ENCODE measurements at regions not wholly inside any gene's neighbourhood (a gene's known extent, or its start where the extent isn't known, plus 50 kb on each side); places are given as distances from the start of the nearest gene placed in this dataset.

DNA sequence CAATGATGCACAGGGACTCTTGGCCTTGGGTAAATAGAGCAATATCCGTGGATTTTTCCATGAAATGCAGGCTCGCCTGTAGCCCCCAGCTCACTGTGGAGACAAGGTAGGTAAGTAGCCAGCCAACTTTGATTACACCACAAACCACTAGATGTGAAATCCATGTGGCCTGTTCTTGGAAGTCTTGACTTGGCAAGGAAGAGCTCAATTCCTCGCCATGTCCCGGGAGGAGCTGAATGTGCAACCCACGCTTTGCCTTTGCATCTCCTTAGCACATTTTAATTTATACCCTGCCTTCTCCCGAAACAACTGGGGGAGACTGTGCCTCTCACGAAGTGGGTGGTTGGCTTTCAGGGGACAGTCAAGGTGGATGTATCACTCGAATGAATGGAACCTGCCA lies 347.7 kb upstream of the MKI67 start:
- Histone ChIP-seq H3K4me1 (no peaks in the 10 kb centered on the region), H3K36me3 (no peaks in the 10 kb centered on the region), H3K9me3 (peaks cover 7% of the 10 kb centered on the region), H3K9ac (no peak overlapping the region), H4K20me1 (no peaks in the 10 kb centered on the region), H3K4me2 (no peak overlapping the region), H3K27me3 (no peaks in the 10 kb centered on the region), H3K4me3 (no peak overlapping the region), H3K27ac (no peak overlapping the region)
- TF ChIP-seq Cebpa-rat (IDR thresholded peaks at IDR 0.05), result no peak

DNA sequence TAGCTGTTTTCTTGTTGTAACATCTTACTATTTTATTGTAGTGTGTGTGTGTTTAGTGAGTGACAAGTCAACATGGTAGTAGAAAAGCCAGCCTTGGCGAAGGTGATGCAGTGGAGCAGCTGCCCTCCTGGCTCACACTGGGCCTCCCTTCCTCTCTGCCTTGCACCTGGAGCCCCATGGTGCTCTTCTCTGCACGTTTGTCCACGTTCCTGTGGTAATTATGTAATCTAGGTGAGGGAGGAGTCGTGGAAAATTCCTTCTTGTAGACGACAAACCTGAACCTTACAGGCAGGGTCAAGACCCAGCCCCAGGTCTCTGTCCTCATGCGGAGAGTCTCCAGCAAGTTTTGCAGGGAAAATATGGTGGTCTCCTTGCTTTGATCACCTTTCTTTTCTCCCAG lies 348.3 kb upstream of the MKI67 start:
- no peak overlapping the region for H3K27ac ChIP-seq
- H4K20me1 ChIP-seq, result no peaks in the 10 kb centered on the region
- no peaks in the 10 kb centered on the region for H3K27me3 ChIP-seq
- H3K4me2 ChIP-seq, result no peak overlapping the region
- no peak overlapping the region for H3K9ac ChIP-seq
- peaks cover 7% of the 10 kb centered on the region for H3K9me3 ChIP-seq
- no peaks in the 10 kb centered on the region for H3K36me3 ChIP-seq
- no peak for TF ChIP-seq Cebpa-rat (IDR thresholded peaks at IDR 0.05)
- no peak overlapping the region for H3K4me3 ChIP-seq
- H3K4me1 ChIP-seq, result no peaks in the 10 kb centered on the region

DNA sequence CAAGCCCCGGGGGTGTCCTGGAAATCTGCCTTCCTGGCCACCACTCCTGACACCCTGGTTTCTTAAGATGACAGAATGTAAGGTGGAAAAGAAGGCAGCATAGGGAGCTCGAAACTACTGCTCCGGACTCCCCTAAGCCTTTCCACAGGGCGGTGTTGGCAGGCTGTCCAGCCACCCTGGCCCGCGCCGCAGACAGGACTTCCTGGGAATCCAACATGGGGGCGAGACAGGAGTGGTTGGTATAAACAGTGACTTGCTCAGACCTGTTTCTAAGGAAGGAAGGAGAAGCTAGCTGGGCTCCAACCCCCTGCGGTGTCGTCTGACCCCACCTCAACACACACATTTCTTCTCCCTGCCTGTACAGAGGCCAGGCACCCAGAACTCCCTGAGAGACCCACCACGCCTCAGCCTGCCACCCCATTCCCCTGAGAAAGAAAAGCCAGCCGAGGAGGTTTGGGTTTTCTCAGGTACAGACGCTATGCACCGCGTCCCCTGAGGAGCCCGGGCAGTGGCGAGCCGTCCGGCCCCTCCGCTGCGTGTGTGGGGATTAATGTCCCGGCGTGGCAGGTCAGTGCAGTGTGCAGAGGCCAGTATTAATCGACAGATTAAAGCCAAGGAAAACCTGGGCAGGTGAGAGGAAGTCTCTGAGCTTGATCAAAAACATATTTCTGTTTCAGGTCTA lies 349.6 kb upstream of the MKI67 start:
- no peak overlapping the region for H3K4me3 ChIP-seq
- H3K9me3 ChIP-seq, result no peaks in the 10 kb centered on the region
- H4K20me1 ChIP-seq, result no peaks in the 10 kb centered on the region
- H3K27me3 ChIP-seq, result no peaks in the 10 kb centered on the region
- no peak overlapping the region for H3K27ac ChIP-seq
- H3K9ac ChIP-seq, result no peak overlapping the region
- no peak overlapping the region for H3K4me2 ChIP-seq
- H3K36me3 ChIP-seq, result no peaks in the 10 kb centered on the region
- no peaks in the 10 kb centered on the region for H3K4me1 ChIP-seq
- TF ChIP-seq Cebpa-rat (IDR thresholded peaks at IDR 0.05), result no peak

DNA sequence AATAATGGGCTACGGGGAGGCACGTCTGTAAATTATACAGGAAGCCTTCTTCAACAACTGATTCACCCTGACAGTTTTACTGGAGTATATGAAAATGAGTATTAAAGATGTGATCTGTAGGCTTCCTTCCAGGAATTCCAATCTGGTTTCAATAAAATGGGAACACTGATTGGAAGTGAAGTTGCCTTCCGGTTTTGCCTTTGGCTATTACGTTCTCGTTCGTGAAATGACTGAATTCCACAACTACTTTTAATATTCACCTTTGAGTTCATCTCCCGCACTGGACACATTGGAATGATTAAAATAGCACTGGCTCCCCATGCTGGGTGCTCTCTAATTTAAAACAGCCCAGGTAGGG lies 350.1 kb upstream of the MKI67 start:
- Histone ChIP-seq H3K4me3 (no peak overlapping the region), H3K36me3 (no peaks in the 10 kb centered on the region), H3K9me3 (no peaks in the 10 kb centered on the region), H3K9ac (no peak overlapping the region), H3K4me2 (no peak overlapping the region), H3K27me3 (no peaks in the 10 kb centered on the region), H4K20me1 (no peaks in the 10 kb centered on the region), H3K4me1 (no peaks in the 10 kb centered on the region), H3K27ac (no peak overlapping the region)
- no peak for TF ChIP-seq Cebpa-rat (IDR thresholded peaks at IDR 0.05)

DNA sequence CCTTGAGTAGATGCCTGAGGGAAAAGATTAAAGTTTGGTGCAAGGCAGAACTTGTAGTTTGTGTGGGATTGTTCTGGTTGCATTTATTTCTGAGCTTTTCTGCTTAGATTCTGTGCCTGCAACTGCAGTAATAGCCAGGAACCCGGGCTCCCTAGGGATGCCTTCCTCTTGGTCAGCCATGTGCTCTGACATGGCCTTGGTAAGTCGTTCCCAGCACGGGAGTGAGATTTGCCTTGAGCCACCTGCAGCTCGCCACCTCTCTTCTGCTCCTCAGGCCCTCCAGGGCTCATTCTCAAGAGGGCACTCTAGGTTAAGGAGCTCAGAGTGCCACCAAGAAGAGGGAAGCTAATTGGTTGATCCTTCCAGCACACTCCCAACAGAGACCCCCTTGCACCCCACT lies 350.6 kb upstream of the MKI67 start:
- H3K9ac ChIP-seq, result no peak overlapping the region
- H3K4me3 ChIP-seq, result no peak overlapping the region
- no peaks in the 10 kb centered on the region for H3K9me3 ChIP-seq
- peaks cover 2% of the 10 kb centered on the region; the same call in 1 of the 2 replicates for H3K4me1 ChIP-seq
- H3K36me3 ChIP-seq, result no peaks in the 10 kb centered on the region
- no peak overlapping the region for H3K4me2 ChIP-seq
- no peak overlapping the region for H3K27ac ChIP-seq
- H3K27me3 ChIP-seq, result no peaks in the 10 kb centered on the region
- TF ChIP-seq Cebpa-rat (IDR thresholded peaks at IDR 0.05), result no peak
- no peaks in the 10 kb centered on the region for H4K20me1 ChIP-seq

DNA sequence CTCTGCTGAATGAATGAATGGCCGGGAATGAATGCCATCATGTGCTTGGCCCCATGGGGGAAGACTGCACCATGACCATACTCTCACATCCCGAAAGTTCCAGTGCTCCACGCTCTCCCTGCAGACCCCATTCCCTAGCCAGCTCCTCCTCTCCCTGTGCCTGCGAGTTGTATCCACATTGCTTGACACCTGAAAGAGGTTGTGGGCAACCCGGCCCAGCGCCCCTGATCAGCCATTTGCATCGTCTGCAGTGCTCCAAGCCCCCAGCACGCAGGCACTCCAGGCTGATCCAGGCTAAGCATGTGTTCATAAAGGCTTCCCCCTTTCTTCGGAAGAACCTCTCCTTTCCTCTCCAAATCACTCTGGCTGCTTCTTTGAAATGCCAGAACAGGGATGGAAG lies 354.4 kb upstream of the MKI67 start:
- no peak overlapping the region for H3K4me3 ChIP-seq
- no peaks in the 10 kb centered on the region for H3K27me3 ChIP-seq
- no peak for TF ChIP-seq Cebpa-rat (IDR thresholded peaks at IDR 0.05)
- no peaks in the 10 kb centered on the region for H3K9me3 ChIP-seq
- H3K36me3 ChIP-seq, result no peaks in the 10 kb centered on the region
- peaks cover 6% of the 10 kb centered on the region; the same call in 1 of the 2 replicates for H3K4me1 ChIP-seq
- no peaks in the 10 kb centered on the region for H4K20me1 ChIP-seq
- H3K9ac ChIP-seq, result no peak overlapping the region
- no peak overlapping the region for H3K27ac ChIP-seq
- H3K4me2 ChIP-seq, result no peak overlapping the region

DNA sequence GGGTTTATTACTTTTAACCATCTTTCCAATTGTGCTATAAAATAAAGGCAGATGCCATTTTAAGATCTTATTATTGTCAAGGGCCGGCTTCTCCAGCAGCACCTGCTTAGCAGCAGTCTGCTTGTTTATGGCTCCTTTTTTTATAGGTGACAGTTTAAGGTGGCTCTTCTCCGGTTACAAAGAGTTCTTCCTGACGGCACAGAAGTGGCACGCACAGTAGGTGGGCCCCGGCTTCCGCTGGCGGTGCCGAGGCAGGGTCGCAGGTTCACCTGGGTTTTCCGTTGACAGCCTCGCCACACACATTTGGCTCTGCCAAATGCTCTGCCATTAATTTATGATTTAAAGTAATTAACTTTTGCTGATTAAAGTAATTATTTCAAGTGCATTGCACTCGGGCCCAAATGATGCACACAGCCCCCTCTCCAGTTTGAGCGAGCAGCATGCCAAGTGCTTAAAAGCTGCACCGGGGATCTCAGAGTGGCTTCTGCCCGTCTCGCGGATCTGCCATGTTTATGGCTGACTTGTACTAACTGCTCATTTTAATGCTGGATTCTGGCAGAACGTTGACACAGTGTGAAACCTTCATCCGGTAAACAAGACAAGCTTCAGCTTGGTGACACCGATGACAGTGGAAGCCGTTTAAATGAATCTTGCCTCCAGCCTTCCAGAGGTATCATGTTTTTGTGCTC lies 355.1 kb upstream of the MKI67 start:
- H3K27ac ChIP-seq, result no peak overlapping the region
- no peaks in the 10 kb centered on the region for H3K36me3 ChIP-seq
- no peaks in the 10 kb centered on the region for H3K9me3 ChIP-seq
- no peak overlapping the region for H3K4me2 ChIP-seq
- no peak overlapping the region for H3K4me3 ChIP-seq
- H3K4me1 ChIP-seq, result peaks cover 6% of the 10 kb centered on the region; the same call in 1 of the 2 replicates
- H3K9ac ChIP-seq, result no peak overlapping the region
- no peak for TF ChIP-seq Cebpa-rat (IDR thresholded peaks at IDR 0.05)
- no peaks in the 10 kb centered on the region for H3K27me3 ChIP-seq
- H4K20me1 ChIP-seq, result no peaks in the 10 kb centered on the region

DNA sequence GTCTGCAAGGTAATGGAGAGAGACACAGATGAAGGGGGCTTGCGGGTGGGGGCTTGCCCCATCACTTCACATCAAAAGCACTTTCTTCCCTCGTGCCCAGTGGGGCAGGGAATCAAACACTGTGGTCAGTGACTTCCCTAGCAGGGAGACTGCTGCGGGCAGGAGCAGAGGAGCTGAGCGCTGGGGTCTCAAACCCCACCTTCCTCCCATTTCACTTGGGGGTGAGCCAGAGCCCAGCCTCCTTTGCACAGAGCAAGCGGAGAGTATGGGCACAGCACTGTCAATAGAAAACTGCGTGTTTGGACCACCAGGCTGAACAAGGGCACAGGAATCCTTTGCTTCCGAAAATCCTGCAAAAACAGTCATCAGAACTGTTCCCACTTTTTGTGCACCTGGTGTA lies 355.8 kb upstream of the MKI67 start:
- no peak for TF ChIP-seq Cebpa-rat (IDR thresholded peaks at IDR 0.05)
- Histone ChIP-seq H3K9ac (no peak overlapping the region), H4K20me1 (no peaks in the 10 kb centered on the region), H3K4me1 (peaks cover 6% of the 10 kb centered on the region; the same call in 1 of the 2 replicates), H3K36me3 (no peaks in the 10 kb centered on the region), H3K27me3 (no peaks in the 10 kb centered on the region), H3K27ac (no peak overlapping the region), H3K4me2 (peak overlapping the region; percentile 17; the same call in 1 of the 2 replicates), H3K9me3 (no peaks in the 10 kb centered on the region), H3K4me3 (no peak overlapping the region)

DNA sequence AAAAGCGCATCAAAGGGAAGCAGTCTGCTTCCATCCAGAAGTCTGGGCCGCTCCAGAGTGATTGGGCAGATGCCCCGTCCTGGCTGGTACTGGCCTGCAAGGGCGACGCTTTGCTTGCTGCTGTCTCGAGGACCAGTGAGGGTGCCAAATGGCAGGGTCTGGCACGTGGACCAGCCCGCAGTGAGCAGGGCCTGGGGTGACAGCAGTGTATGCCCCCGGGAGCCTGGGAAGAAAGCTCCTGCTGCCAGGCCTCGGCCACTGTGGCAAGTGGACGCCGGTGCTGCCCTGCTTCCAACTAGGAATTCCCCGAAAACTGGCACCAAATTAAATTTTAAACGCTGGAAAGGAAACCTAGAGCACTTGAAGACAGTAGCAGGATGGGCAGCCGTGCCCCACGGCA lies 357.0 kb upstream of the MKI67 start:
- no peak overlapping the region for H3K27ac ChIP-seq
- H3K9ac ChIP-seq, result no peak overlapping the region
- H3K4me1 ChIP-seq, result peaks cover 15% of the 10 kb centered on the region
- no peaks in the 10 kb centered on the region for H3K36me3 ChIP-seq
- no peaks in the 10 kb centered on the region for H4K20me1 ChIP-seq
- no peaks in the 10 kb centered on the region for H3K9me3 ChIP-seq
- no peak overlapping the region for H3K4me2 ChIP-seq
- no peak for TF ChIP-seq Cebpa-rat (IDR thresholded peaks at IDR 0.05)
- H3K4me3 ChIP-seq, result no peak overlapping the region
- H3K27me3 ChIP-seq, result no peaks in the 10 kb centered on the region

DNA sequence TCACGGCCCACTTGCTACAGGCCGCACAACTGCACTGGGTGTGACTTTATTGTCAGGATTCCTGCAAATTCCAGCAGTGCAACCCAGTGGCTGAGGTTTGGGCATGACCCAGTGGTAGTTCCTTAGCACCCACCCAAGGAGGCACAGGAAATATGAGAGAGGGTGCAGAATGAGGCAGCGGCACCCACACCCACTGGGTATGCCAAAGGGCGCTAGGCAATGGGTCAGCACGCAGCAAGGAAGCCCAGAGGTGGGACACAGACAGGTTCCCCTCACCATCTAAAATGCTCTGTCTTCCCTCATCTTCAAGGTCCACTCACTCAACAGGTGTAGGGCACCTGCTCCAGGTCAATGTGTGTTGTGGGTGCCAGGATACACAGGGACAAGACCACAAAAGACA lies 357.8 kb upstream of the MKI67 start:
- H4K20me1 ChIP-seq, result no peaks in the 10 kb centered on the region
- H3K4me1 ChIP-seq, result peaks cover 24% of the 10 kb centered on the region
- H3K27me3 ChIP-seq, result no peaks in the 10 kb centered on the region
- no peak overlapping the region for H3K9ac ChIP-seq
- no peak overlapping the region for H3K4me2 ChIP-seq
- no peaks in the 10 kb centered on the region for H3K36me3 ChIP-seq
- TF ChIP-seq Cebpa-rat (IDR thresholded peaks at IDR 0.05), result no peak
- H3K4me3 ChIP-seq, result no peak overlapping the region
- no peak overlapping the region for H3K27ac ChIP-seq
- no peaks in the 10 kb centered on the region for H3K9me3 ChIP-seq
